ENCODE measurements at regions not wholly inside any gene's neighbourhood (a gene's known extent, or its start where the extent isn't known, plus 50 kb on each side); places are given as distances from the start of the nearest gene placed in this dataset.
"Not testable (repeated sequence)": the region's sequence is repeated elsewhere in the genome, so short reads cannot be mapped to it uniquely, and the experiment has no call there.

DNA sequence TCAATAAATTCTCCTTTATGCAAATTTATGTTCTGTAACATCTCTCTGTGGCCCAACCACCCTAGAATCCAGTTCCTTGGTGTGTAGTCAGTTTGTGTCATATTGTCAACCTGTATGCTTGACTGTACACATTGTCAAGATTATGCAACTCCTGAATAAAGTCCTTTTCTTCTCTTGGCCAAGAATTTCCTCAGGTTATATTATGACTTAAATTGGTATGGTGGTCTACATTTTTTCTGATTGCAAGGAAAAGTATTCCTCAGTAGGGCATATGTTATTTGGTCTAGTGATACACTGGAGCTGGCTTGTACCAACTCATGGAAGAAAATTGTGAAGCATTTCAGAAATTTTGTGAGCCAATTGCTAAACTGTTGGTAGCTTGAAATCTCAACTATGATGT is 482.8 kb upstream of the CHORDC1 start:
- DNase-seq = no peak

DNA sequence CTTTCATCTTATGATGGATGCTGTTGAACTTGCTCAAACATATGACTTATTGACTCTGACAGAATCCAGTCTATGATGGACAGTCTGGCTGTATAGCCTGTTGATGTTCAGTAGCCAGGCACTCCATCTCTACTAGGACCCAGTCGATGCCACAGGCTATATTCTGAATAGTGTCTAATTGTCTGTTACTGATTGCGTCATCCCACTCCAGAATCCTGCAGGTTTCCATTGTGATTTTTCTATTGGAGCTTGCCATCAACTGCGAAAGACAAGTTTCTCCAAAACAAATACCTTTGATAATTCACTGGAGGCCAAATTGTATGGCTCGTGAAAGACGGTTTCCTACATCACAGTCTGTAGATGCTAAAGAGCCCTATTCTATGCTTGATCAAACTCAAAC is 481.7 kb upstream of the CHORDC1 start:
- no peak for DNase-seq

GRCh38 chr11:90701716-90702115 is 478.9 kb upstream of the CHORDC1 start:
- DNase-seq = no peak

GRCh38 chr11:90700789-90701439 is 478.1 kb upstream of the CHORDC1 start:
- DNase-seq = no peak

- no peak for DNase-seq
These were observed 477.0 kb upstream of the CHORDC1 start for GRCh38 chr11:90699791-90700400.

DNA sequence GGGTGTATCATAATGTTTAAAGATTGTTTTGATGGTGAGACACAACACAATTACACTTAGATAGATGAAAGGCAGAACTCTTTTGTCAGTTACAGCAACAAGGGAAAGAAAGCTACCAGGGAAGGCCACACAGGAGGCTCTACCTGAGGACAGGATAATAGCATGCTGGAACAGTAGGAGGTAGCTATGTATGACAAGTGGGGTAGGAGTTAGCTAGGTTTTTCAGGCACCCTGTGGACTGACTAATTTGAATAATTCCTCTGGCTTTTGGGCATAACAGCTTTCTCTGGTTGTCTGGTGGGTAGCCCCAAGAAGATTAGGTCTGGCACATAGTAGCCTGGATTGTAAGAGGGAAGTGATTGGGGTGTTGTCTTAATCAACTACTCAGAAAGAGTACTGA is 475.4 kb upstream of the CHORDC1 start:
- DNase-seq = no peak

- DNase-seq = not testable (repeated sequence)
These were observed 452.6 kb upstream of the CHORDC1 start for GRCh38 chr11:90675496-90675895.

DNA sequence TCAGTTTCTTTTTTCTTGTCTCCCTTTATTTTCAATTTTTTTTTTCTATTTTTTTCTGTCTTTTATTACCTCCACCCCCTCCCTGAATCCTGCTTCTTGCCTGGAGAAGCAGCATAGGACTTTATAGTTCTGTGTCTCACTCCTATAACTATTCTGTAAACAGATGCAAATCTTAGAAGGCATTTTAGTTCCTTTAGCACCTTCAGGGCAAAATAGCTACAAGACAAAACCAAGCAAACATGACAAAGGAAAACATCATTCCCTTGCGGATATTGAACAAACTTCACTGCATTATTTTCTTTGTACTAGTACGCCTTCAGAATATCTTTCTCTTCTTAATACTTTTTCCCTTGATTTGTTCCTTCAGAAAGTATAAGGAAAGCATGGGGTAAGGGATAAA is 446.2 kb upstream of the CHORDC1 start:
- no peak for DNase-seq

DNA sequence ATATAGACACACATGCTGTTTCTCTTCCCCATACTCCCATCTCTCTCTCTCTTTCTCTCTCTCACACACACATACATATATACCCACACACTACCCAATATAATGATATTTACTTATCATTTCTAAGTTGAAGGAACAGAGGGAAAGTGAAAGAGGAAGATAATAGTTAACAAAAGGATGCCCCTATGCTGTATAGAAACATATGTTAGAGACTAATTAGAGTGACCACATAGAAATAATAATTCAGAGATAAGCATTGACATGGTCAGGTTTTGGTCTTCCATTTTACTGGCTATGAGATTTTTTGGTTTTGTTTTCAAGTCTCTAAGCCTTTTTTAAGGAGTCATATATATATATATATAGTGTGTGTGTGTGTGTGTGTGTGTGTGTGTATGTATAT is 445.7 kb upstream of the CHORDC1 start:
- no peak for DNase-seq

DNA sequence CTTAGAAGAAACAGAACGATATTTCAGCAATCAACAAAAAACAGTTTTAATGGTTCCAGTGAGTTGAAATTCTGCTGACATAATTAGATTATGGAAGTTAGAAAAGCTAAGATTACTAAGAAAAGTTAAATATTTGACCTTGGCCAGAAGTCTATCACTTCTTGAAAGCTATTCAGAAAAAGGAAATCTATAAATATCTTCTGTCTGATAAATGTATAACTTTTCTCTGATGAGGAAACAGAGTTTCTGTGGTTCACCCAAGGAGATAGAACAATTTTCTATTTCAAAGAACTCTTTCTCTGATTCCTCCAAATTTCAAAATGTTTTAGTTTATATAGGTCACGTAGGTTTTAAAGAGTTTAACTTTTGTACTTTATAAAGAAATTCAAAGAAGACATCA is 438.4 kb upstream of the CHORDC1 start:
- DNase-seq = no peak

DNA sequence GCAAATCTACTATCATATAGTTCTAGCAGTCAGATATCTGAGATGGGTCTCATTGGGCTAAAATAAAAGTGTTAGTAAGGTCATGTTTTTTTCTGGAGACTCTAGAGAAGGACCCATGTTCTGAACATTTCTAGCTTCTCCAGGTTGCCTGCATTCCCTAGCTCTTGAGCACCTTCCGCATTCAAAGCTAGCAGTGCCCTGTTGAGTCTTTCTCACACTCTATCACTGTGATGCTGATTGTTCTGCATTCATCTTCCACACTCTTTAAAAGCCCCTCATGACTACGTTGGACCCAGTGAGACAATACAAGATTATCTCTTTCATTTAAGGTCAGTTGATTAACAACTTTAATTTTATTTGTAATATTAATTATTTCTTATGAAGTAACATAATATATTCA is 433.3 kb upstream of the CHORDC1 start:
- no peak for DNase-seq

GRCh38 chr11:90650153-90650552 is 427.3 kb upstream of the CHORDC1 start:
- DNase-seq = no peak

GRCh38 chr11:90646706-90647105 is 423.9 kb upstream of the CHORDC1 start:
- no peak for DNase-seq

DNA sequence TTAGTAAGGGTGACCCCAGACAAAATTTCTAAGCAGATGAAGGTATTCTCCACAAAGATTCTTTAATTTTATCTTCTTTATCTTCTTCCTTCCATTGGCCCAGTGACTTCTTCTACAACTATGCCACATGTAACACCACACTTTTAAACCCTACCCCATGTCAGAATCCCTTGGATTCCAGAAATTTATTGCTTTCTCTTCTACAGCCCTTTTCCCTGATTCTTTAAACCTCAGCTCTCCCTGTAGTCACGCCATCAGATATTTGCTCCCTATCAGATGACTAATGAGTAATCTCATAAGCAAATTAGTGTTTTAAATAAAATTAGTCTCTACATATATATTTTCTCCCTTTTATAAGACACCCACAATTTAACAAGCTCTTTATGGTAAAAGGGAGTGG is 423.4 kb upstream of the CHORDC1 start:
- no peak for DNase-seq

- DNase-seq = no peak
These were observed 416.7 kb upstream of the CHORDC1 start for GRCh38 chr11:90639461-90639993.

GRCh38 chr11:90635886-90636285 is 413.0 kb upstream of the CHORDC1 start:
- no peak for DNase-seq

GRCh38 chr11:90635151-90635550 is 412.3 kb upstream of the CHORDC1 start:
- no peak for DNase-seq

GRCh38 chr11:90630176-90630575 is 407.3 kb upstream of the CHORDC1 start:
- no peak for DNase-seq

- no peak for DNase-seq
These were observed 406.5 kb upstream of the CHORDC1 start for GRCh38 chr11:90629229-90629806.

DNA sequence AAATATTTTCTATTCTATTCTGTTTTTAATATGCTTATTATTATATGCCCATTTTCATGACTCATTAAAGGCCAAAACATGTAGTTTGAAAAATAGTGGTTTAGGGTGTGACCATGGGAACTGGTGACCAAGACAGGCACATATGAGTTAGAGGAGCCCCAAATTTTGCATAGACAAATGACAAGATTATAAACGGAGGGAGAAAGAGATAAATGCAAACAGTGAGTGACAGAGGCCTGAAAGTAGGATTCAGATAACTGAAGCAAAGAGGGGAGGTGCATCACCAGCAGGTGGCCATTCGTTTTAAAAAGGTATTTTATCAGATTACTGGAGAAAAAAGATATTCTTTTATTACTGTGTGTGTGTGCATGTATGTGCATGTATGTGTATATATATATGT is 391.5 kb upstream of the CHORDC1 start:
- DNase-seq = no peak

DNA sequence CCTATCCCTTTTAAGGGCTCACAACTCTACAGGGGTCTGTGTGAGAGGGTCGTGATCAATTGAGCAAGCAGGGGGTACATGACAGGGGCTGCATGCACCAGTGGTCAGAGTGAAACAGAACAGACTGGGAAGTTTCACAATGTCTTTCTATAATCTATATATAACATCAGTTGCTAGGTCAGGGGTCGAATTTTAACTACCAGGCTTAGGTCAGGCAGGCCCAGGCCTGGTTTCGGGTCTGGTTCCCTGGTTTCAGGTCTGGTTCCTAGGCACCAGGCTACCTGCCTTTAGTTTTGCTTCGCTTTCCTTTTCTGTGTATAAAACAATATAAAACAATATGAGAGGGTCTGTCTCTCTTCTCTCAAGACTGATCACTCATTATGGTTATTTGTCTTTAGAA is 390.2 kb upstream of the CHORDC1 start:
- DNase-seq = not testable (repeated sequence)

DNA sequence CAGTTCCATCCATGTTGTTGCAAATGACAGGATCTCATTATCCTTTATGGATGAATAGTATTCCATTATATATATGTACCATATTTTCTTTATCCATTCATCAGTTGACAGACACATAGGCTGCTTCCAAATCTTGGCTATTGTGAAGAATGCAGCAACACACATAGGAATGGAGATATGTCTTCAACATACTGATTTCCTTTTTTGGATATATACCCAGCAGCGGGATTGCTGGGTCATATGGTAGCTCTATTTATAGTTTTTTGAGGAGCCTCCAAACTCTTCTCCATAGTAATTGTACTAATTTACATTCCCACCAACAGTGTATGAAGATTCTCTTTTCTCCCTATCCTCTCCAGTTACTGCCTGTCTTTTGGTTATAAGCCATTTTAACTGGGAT is 383.9 kb upstream of the CHORDC1 start:
- no peak for DNase-seq

- no peak for DNase-seq
These were observed 378.4 kb upstream of the CHORDC1 start for GRCh38 chr11:90601261-90601660.

GRCh38 chr11:90594658-90595057 is 371.8 kb upstream of the CHORDC1 start:
- no peak for DNase-seq

- DNase-seq = no peak
These were observed 370.2 kb upstream of the CHORDC1 start for GRCh38 chr11:90593099-90593498.
